HepG2 (cell line): ENCODE measurements at regions not wholly inside any gene's neighbourhood (a gene's known extent, or its start where the extent isn't known, plus 50 kb on each side); places are given as distances from the start of the nearest gene placed in this dataset.

ENCODE experiments used
- BHLHE40 ChIP-seq: IDR thresholded peaks from 2 replicates; pipeline ENCODE4 v1.6.1; 2011; ENCODE audit warnings: low read length, improper control_type of control experiment
- CTCF ChIP-seq: sonication (generic); formaldehyde crosslinking; IDR thresholded peaks from 2 replicates; pipeline ENCODE4 v1.5.0; 2020; ENCODE audit warnings: mild to moderate bottlenecking, missing genetic modification reagents, moderate library complexity
- EP300 ChIP-seq, 3 experiments: sonication (generic) in 1 of 3; formaldehyde crosslinking in 1 of 3; IDR thresholded peaks; 2 replicates each; pipeline versions ENCODE4 v1.5.1 to v1.6.1; 2011 to 2020; ENCODE audit warnings: low read depth in 2 of 3, low read length in 2 of 3, borderline replicate concordance in 1 of 3, improper control_type of control experiment in 1 of 3, mild to moderate bottlenecking in 1 of 3, missing genetic modification reagents in 1 of 3, moderate library complexity in 1 of 3
- GTF2F1 ChIP-seq: fragments of 150-350 bp; IDR thresholded peaks from 2 replicates; pipeline ENCODE4 v1.6.1; 2014; ENCODE audit warnings: low read length
- HOXA7 ChIP-seq: sonication (generic); formaldehyde crosslinking; IDR thresholded peaks from 2 replicates; pipeline ENCODE4 v1.8.1; 2022; ENCODE audit warnings: mild to moderate bottlenecking, missing genetic modification reagents, moderate library complexity
- IRF2 ChIP-seq: IDR thresholded peaks from 2 replicates; pipeline ENCODE4 v1.6.1; 2018; ENCODE audit warnings: missing genetic modification reagents, missing compliant biosample characterization
- KDM1A ChIP-seq: IDR thresholded peaks from 2 replicates; pipeline ENCODE4 v1.6.1; 2016; ENCODE audit warnings: missing compliant biosample characterization
- KLF6 ChIP-seq: IDR thresholded peaks from 2 replicates; pipeline ENCODE4 v1.8.0; 2016; ENCODE audit warnings: missing biosample characterization, missing genetic modification reagents
- PRDM4 ChIP-seq: sonication (generic); formaldehyde crosslinking; IDR thresholded peaks from 2 replicates; pipeline ENCODE4 v1.9.0; 2021; ENCODE audit warnings: missing genetic modification reagents, borderline replicate concordance
- REST ChIP-seq, 2 experiments: IDR thresholded peaks; 2 replicates each; pipeline ENCODE4 v1.6.1; 2011 to 2012; ENCODE audit warnings: low read length in 2 of 2, borderline replicate concordance in 1 of 2, low read depth in 1 of 2, mild to moderate bottlenecking in 1 of 2, moderate library complexity in 1 of 2
- ZNF614 ChIP-seq: IDR thresholded peaks from 2 replicates; pipeline ENCODE4 v1.6.1; 2018; ENCODE audit warnings: missing biosample characterization, missing genetic modification reagents, inconsistent platforms, borderline replicate concordance
- ZNF776 ChIP-seq: sonication (generic); formaldehyde crosslinking; IDR thresholded peaks from 2 replicates; pipeline ENCODE4 v1.4.0; 2020; ENCODE audit warnings: mild to moderate bottlenecking, missing genetic modification reagents

- TF ChIP-seq HOXA7 (CRISPR knock-in tag) (no peak), CTCF (no peak), GTF2F1 (no peak), KDM1A (no peak), REST (IDR thresholded peaks at IDR 0.05; ENCODE audit: borderline replicate concordance in 1 of 2, low read depth in 1 of 2, low read length in 2 of 2) (no peak), ZNF776 (CRISPR knock-in tag) (no peak), PRDM4 (CRISPR knock-in tag) (no peak), KLF6 (CRISPR knock-in tag) (no peak), IRF2 (CRISPR knock-in tag) (no peak), BHLHE40 (no peak), ZNF614 (no peak), EP300 (IDR thresholded peaks at IDR 0.05; ENCODE audit: low read depth in 2 of 2, low read length in 2 of 2) (no peak), EP300 (CRISPR knock-in tag; IDR thresholded peaks at IDR 0.05; ENCODE audit: borderline replicate concordance) (no peak)
Measured at GRCh38 chr22:27681037-27681436, 120.5 kb downstream of the MN1 start.
